SK-N-SH (cell line): ENCODE measurements at regions not wholly inside any gene's neighbourhood (a gene's known extent, or its start where the extent isn't known, plus 50 kb on each side); places are given as distances from the start of the nearest gene placed in this dataset.

Experiments
- CTCF ChIP-seq: fragments of 200-600 bp; sonication (generic); IDR thresholded peaks from 2 replicates; pipeline ENCODE4 v1.6.1; 2017; ENCODE audit warnings: antibody characterized with exemption, mild to moderate bottlenecking, moderate library complexity
- MXI1 ChIP-seq: IDR thresholded peaks from 2 replicates; pipeline ENCODE4 v1.6.1; 2012; ENCODE audit warnings: mild to moderate bottlenecking, low read depth, low read length, improper control_type of control experiment
- RCOR1 ChIP-seq: fragments of 150-350 bp; IDR thresholded peaks from 2 replicates; pipeline ENCODE4 v1.6.1; 2017; ENCODE audit warnings: antibody characterized with exemption, low read length

- no peak for TF ChIP-seq CTCF
- TF ChIP-seq MXI1, result no peak
- no peak for TF ChIP-seq RCOR1
Measured at GRCh38 chr10:52992567-52992966, 220.0 kb upstream of the MBL2 start.
